HPDE6-E6E7 (cell line): ENCODE measurements at regions not wholly inside any gene's neighbourhood (a gene's known extent, or its start where the extent isn't known, plus 50 kb on each side); places are given as distances from the start of the nearest gene placed in this dataset.

Source experiments
- DNase-seq: peaks from one replicate; pipeline ENCODE4 v3.0.0; 2011; ENCODE audit warnings: missing footprints; ENCODE audit errors: extremely low spot score

- DNase-seq: no peak
Observed at GRCh38 chr14:100467046-100467750, 120.0 kb downstream of the BEGAIN start.

- DNase-seq: no peak
Observed at GRCh38 chr14:100467939-100468338, 119.3 kb downstream of the BEGAIN start.

GRCh38 chr14:100468557-100468956 is 118.7 kb downstream of the BEGAIN start:
- DNase-seq: no peak

GRCh38 chr14:100469632-100470522 is 117.3 kb downstream of the BEGAIN start:
- DNase-seq: no peak

- no peak for DNase-seq
Observed at GRCh38 chr14:100470523-100470897, 116.7 kb downstream of the BEGAIN start.

- DNase-seq: no peak
Observed at GRCh38 chr14:100471441-100472093, 115.7 kb downstream of the BEGAIN start.

- no peak for DNase-seq
Observed at GRCh38 chr14:100472094-100472455, 115.1 kb downstream of the BEGAIN start.

- no peak for DNase-seq
Observed at GRCh38 chr14:100472491-100472890, 114.7 kb downstream of the BEGAIN start.

- no peak for DNase-seq
Observed at GRCh38 chr14:100473249-100473648, 114.0 kb downstream of the BEGAIN start.

- no peak for DNase-seq
Observed at GRCh38 chr14:100474196-100474595, 113.0 kb downstream of the BEGAIN start.

GRCh38 chr14:100475268-100475667 is 111.9 kb downstream of the BEGAIN start:
- no peak for DNase-seq

GRCh38 chr14:100476012-100476822 is 111.0 kb downstream of the BEGAIN start:
- DNase-seq: peak; percentile 52

GRCh38 chr14:100484531-100485267 is 102.5 kb downstream of the BEGAIN start:
- no peak for DNase-seq

- peak; percentile 64 for DNase-seq
Observed at GRCh38 chr14:100486025-100486828, 101.0 kb downstream of the BEGAIN start.
